ENCODE measurements at regions not wholly inside any gene's neighbourhood (a gene's known extent, or its start where the extent isn't known, plus 50 kb on each side); places are given as distances from the start of the nearest gene placed in this dataset.

DNA sequence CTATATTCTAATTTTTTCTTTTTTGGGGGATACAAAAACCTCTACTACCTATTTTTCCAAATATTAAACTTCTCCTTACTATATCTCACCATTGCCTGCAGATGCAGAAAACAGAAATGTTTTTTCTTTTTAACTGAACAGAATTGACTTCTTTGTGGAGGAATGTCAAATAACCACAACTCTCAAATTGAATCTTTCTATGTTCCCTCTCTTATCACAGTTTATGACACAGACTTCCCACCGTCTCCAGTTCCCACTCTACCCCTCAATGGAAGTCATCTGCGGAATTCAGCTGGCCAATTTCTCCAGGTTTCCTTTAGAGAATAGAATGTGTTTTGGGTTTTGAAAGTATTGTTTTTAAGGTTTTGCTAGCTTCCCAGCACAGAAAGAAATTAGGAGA is 77.0 kb downstream of the NR2F2 start:
- peaks cover 24 to 27% of the 10 kb centered on the region in 2 experiments for H3K27me3 ChIP-seq (ENCODE audit: control insufficient read depth in 2 of 2, insufficient read depth in 2 of 2, low read length in 2 of 2)
- no peaks in the 10 kb centered on the region for H3K9me1 ChIP-seq (ENCODE audit: control insufficient read depth, insufficient read depth, low read length)
- ChIA-PET CTCF (ENCODE audit: low intra/inter-chr PET ratio) (no interaction called here), POLR2A (interaction anchor here (0.6 to 1.3 kb wide), 2 partner anchors 15 to 50 kb away, joined by 3 read pairs; no protein-coding TSS in a partner anchor)
- H3K9ac ChIP-seq (ENCODE audit: insufficient read depth in 1 of 2, low read depth in 2 of 2, low read length in 2 of 2): no peak overlapping the region
- H3K4me1 ChIP-seq (replicated peaks in 1 of 2; ENCODE audit: control insufficient read depth in 2 of 2, insufficient read depth in 2 of 2, low read length in 2 of 2): peaks cover 10 to 15% of the 10 kb centered on the region in 2 experiments; a peak in 3 of 5 replicates
- H3K79me2 ChIP-seq (ENCODE audit: control insufficient read depth, insufficient read depth, low read length): no peaks in the 10 kb centered on the region
- no peaks in the 10 kb centered on the region for H3K9me3 ChIP-seq (replicated peaks; ENCODE audit: control insufficient read depth, insufficient read depth, low read depth, low read length)
- no peak overlapping the region for H3K4me2 ChIP-seq (ENCODE audit: insufficient read depth, low read length)
- FAIRE-seq (no peak), DNase-seq (ENCODE audit: extremely low read depth in 1 of 4, low spot score in 3 of 4) (no peak), ATAC-seq (no peak)
- H3K27ac ChIP-seq (ENCODE audit: extremely low read depth, low read depth, low read length): no peak overlapping the region
- intact Hi-C loops (cut with micrococcal nuclease) (no loop called here), in situ Hi-C loops (cut with MboI) (no loop called here)
- H3K4me3 ChIP-seq: no peak overlapping the region
- no TSS peak for BruUV-seq (replicated peaks)
- H3K36me3 ChIP-seq (ENCODE audit: control insufficient read depth, insufficient read depth, low read length): no peaks in the 10 kb centered on the region
- no peaks in the 10 kb centered on the region for H4K20me1 ChIP-seq (replicated peaks; ENCODE audit: control insufficient read depth, insufficient read depth, low read length)
- 42% methylated on average over 2 of the region's 2 CpGs for WGBS (ENCODE audit: insufficient coverage, low coverage, missing lambda C conversion rate)
- TF ChIP-seq RBM34 (IDR thresholded peaks at IDR 0.05; ENCODE audit: borderline replicate concordance, insufficient read depth, low read length): no peak
- H2AFZ ChIP-seq (ENCODE audit: low read depth, low read length): no peak overlapping the region

DNA sequence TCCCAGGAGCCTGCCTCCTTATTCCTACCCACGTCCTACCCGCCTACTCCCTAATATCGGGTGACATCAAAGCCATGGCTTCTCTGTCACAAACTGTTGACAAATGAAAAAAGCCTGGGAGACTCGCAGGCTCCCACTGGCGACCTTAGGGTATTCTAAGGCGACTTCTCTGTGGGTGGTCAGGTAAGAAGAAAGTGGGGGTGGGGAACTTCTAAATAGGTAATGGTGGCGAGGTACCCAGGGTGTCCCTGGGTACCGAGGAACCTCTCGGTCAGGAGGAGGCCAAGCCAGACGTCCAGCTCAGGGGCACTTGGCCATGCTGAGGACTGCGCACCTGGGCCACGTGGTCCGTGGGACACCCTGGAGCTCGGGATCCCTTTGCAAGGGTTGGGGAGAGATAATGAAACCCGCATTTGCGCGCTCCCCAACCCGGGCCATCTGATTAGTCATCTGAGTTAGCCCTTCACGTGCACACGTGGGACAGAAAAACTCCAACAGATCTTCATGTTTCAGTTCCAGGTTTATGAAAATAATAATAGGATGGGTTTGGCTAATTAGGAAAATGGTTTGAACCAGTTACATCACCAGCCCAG is 78.2 kb downstream of the NR2F2 start:
- H3K4me2 ChIP-seq (ENCODE audit: insufficient read depth, low read length): peak overlapping the region; percentile 64; the same call in 1 of the 2 replicates
- in situ Hi-C loops (cut with MboI) (no loop called here), intact Hi-C loops (cut with micrococcal nuclease) (no loop called here)
- peak in 2 of 4 experiments; percentile 32 to 35 for DNase-seq (ENCODE audit: extremely low read depth in 1 of 4, low spot score in 3 of 4)
- BruUV-seq (replicated peaks): no TSS peak
- peak; percentile 53 for ATAC-seq
- CTCF ChIA-PET (ENCODE audit: low intra/inter-chr PET ratio): interaction anchor here (0.7 kb wide), 1 partner anchor 52 kb away, joined by 3 read pairs; no protein-coding TSS in a partner anchor
- H3K4me1 ChIP-seq (replicated peaks in 1 of 2; ENCODE audit: control insufficient read depth in 2 of 2, insufficient read depth in 2 of 2, low read length in 2 of 2): peaks cover 10 to 15% of the 10 kb centered on the region in 2 experiments; a peak in 3 of 5 replicates
- no peak overlapping the region for H3K4me3 ChIP-seq
- H3K9ac ChIP-seq (ENCODE audit: insufficient read depth in 1 of 2, low read depth in 2 of 2, low read length in 2 of 2): no peak overlapping the region; a peak in 1 of 4 replicates
- no peak overlapping the region for H3K27ac ChIP-seq (ENCODE audit: extremely low read depth, low read depth, low read length)
- FAIRE-seq: no peak
- H3K27me3 ChIP-seq (ENCODE audit: control insufficient read depth in 2 of 2, insufficient read depth in 2 of 2, low read length in 2 of 2): peaks cover 27 to 31% of the 10 kb centered on the region in 2 experiments
- H3K9me3 ChIP-seq (replicated peaks; ENCODE audit: control insufficient read depth, insufficient read depth, low read depth, low read length): no peaks in the 10 kb centered on the region
- POLR2A ChIA-PET: no interaction called here
- WGBS (ENCODE audit: insufficient coverage, low coverage, missing lambda C conversion rate): 26% methylated on average over 20 of the region's 20 CpGs
- peak overlapping the region; percentile 82 for H2AFZ ChIP-seq (ENCODE audit: low read depth, low read length)
- no peaks in the 10 kb centered on the region for H3K9me1 ChIP-seq (ENCODE audit: control insufficient read depth, insufficient read depth, low read length)
- H4K20me1 ChIP-seq (replicated peaks; ENCODE audit: control insufficient read depth, insufficient read depth, low read length): no peaks in the 10 kb centered on the region
- no peaks in the 10 kb centered on the region for H3K79me2 ChIP-seq (ENCODE audit: control insufficient read depth, insufficient read depth, low read length)
- no peaks in the 10 kb centered on the region for H3K36me3 ChIP-seq (ENCODE audit: control insufficient read depth, insufficient read depth, low read length)
- TF ChIP-seq ZNF445 (CRISPR knock-in tag; IDR thresholded peaks at IDR 0.05; ENCODE audit: low read depth) (no peak), BHLHE40 (IDR thresholded peaks at IDR 0.05; ENCODE audit: low read length) (peak; percentile 21; the same call in 1 of the 2 replicates), ZNF408 (CRISPR knock-in tag; IDR thresholded peaks at IDR 0.05; ENCODE audit: low read depth) (no peak), NONO (IDR thresholded peaks at IDR 0.05; ENCODE audit: low read depth in 2 of 2, low read length in 1 of 2) (no peak), POLR3A (IDR thresholded peaks at IDR 0.05; ENCODE audit: borderline replicate concordance, extremely low read depth, insufficient read depth, insufficient read length) (no peak), TOE1 (IDR thresholded peaks at IDR 0.05; ENCODE audit: borderline replicate concordance) (no peak), TOE1 (CRISPR knock-in tag; IDR thresholded peaks at IDR 0.05; ENCODE audit: borderline replicate concordance, low read depth) (no peak)
- TF ChIP-seq, protein P1, sequence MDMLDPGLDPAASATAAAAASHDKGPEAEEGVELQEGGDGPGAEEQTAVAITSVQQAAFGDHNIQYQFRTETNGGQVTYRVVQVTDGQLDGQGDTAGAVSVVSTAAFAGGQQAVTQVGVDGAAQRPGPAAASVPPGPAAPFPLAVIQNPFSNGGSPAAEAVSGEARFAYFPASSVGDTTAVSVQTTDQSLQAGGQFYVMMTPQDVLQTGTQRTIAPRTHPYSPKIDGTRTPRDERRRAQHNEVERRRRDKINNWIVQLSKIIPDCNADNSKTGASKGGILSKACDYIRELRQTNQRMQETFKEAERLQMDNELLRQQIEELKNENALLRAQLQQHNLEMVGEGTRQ (CRISPR knock-in tag; IDR thresholded peaks at IDR 0.05): peak; percentile 54
- TF ChIP-seq, protein P2, sequence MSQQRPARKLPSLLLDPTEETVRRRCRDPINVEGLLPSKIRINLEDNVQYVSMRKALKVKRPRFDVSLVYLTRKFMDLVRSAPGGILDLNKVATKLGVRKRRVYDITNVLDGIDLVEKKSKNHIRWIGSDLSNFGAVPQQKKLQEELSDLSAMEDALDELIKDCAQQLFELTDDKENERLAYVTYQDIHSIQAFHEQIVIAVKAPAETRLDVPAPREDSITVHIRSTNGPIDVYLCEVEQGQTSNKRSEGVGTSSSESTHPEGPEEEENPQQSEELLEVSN (IDR thresholded peaks at IDR 0.05; ENCODE audit: borderline replicate concordance in 1 of 2, extremely low read depth in 1 of 2, insufficient read depth in 1 of 2, insufficient read length in 1 of 2, low read depth in 1 of 2, low read length in 1 of 2, poor library complexity in 1 of 2, severe bottlenecking in 1 of 2): peak in 1 of 2 experiments; percentile 46

Data from K562 (cell line).